ENCODE measurements at regions not wholly inside any gene's neighbourhood (a gene's known extent, or its start where the extent isn't known, plus 50 kb on each side); places are given as distances from the start of the nearest gene placed in this dataset.

- TF ChIP-seq SMAD1 (IDR thresholded peaks at IDR 0.05; ENCODE audit: low read depth, partially characterized antibody) (no peak), CUX1 (IDR thresholded peaks at IDR 0.05; ENCODE audit: insufficient replicate concordance, low read depth, low read length) (no peak), RAD51 (IDR thresholded peaks at IDR 0.05) (no peak), IRF3 (IDR thresholded peaks at IDR 0.05) (no peak), USF2 (IDR thresholded peaks at IDR 0.05; ENCODE audit: borderline replicate concordance, low read depth, low read length) (no peak), RAD21 (IDR thresholded peaks at IDR 0.05; ENCODE audit: insufficient read depth, low read depth, low read length) (no peak), ZNF274 (IDR thresholded peaks at IDR 0.05; ENCODE audit: insufficient read depth, insufficient read length) (no peak), ESRRA (IDR thresholded peaks at IDR 0.05; ENCODE audit: low read length) (no peak), SIN3A (IDR thresholded peaks at IDR 0.05; ENCODE audit: low read depth, low read length) (no peak), ELK1 (IDR thresholded peaks at IDR 0.05; ENCODE audit: low read depth, low read length) (no peak), SP1 (IDR thresholded peaks at IDR 0.05; ENCODE audit: low read depth, low read length) (no peak), JUND (IDR thresholded peaks at IDR 0.05; ENCODE audit: low read depth, low read length) (no peak)
These were observed 661.8 kb upstream of the WWC1 start for GRCh38 chr5:167629634-167630033.

Data from GM12878 (cell line).